ENCODE measurements at regions not wholly inside any gene's neighbourhood (a gene's known extent, or its start where the extent isn't known, plus 50 kb on each side); places are given as distances from the start of the nearest gene placed in this dataset.
"Not testable (repeated sequence)": the region's sequence is repeated elsewhere in the genome, so short reads cannot be mapped to it uniquely, and the experiment has no call there.

DNA sequence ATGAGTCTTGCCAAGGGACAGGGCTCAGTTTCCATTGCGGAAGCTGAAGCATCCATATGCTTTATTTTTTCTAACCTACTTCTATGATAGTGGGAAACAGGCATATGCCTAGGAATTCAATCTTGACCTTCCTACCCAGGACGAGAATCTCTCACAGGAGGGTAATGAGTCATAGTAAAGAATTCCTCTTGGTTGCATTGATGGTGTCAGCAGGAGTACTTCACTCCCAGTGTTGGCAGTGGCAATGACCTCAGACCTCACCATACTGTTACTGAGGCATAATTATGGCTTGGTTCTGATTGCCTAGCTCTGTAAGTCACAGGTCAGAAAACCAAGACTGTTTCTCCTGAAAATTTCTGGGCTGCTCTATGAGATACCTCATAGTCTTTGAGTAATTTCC lies 552.9 kb downstream of the ARL4A start:
- peak; percentile 20 for FAIRE-seq
- DNase-seq (ENCODE audit: insufficient read length, low spot score), result peak; percentile 69

DNA sequence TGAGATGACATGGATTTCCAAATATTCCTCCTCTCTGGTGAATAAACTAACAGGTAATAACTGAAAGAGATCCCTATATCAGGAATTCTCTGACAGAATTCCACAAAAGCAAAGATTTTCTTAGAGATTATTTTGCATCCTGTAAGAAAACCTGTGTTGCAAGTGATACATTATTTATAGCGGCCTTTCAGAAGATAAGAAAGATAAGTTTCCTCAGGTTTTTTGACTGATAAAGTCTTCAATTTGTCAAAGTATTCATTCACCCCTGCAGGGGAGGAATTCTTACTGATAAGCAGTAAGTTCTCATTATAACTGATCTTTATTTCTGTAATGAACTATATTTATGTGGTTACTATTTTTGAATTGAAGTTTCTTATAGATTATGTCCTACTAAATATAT lies 554.0 kb downstream of the ARL4A start:
- DNase-seq (ENCODE audit: insufficient read length, low spot score) (no peak), FAIRE-seq (no peak)

GRCh38 chr7:13257661-13258060 lies 570.2 kb downstream of the ARL4A start:
- DNase-seq (ENCODE audit: insufficient read length, low spot score), result no peak
- FAIRE-seq, result no peak

GRCh38 chr7:13258386-13258785 lies 571.0 kb downstream of the ARL4A start:
- DNase-seq (ENCODE audit: insufficient read length, low spot score) (no peak), FAIRE-seq (no peak)

DNA sequence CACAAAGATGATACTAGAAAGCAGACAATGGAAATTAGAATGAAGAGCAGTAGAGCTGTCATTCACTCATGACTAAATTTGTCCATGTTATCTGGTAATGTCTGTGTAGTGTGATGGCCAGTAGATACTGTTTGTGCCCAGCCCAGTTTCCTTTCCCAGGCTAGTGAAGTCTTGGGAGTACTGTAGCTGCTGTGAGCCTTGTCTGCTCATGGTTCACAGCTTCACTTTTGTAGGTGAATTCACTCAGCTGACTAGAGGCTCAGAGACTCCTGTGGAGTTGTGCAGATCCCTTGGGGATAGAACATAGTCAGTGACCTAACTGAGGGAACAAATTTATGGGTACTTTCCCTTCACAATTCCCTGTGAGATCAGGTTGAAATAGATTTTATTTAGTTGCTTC lies 572.5 kb downstream of the ARL4A start:
- no peak for DNase-seq (ENCODE audit: insufficient read length, low spot score)
- no peak for FAIRE-seq

GRCh38 chr7:13262929-13263530 lies 575.6 kb downstream of the ARL4A start:
- FAIRE-seq (no peak), DNase-seq (ENCODE audit: insufficient read length, low spot score) (peak; percentile 25)

- FAIRE-seq, result no peak
- DNase-seq (ENCODE audit: insufficient read length, low spot score), result no peak
Measured at GRCh38 chr7:13265271-13265670, 577.8 kb downstream of the ARL4A start.

DNA sequence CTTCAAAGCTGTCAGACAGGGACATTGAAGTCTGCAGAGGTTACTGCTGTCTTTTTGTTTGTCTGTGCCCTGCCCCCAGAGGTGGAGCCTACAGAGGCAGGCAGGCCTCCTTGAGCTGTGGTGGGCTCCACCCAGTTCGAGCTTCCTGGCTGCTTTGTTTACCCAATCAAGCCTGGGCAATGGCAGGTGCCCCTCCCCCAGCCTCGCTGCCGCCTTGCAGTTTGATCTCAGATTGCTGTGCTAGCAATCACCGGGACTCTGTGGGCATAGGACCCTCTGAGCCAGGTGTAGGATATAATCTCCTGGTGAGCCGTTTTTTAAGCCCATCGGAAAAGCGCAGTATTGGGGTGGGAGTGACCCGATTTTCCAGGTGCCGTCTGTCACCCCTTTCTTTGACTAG lies 586.8 kb downstream of the ARL4A start:
- FAIRE-seq; DNase-seq (ENCODE audit: insufficient read length, low spot score): not testable (repeated sequence)

- FAIRE-seq (no peak), DNase-seq (ENCODE audit: insufficient read length, low spot score) (no peak)
Measured at GRCh38 chr7:13276977-13277376, 589.5 kb downstream of the ARL4A start.

DNA sequence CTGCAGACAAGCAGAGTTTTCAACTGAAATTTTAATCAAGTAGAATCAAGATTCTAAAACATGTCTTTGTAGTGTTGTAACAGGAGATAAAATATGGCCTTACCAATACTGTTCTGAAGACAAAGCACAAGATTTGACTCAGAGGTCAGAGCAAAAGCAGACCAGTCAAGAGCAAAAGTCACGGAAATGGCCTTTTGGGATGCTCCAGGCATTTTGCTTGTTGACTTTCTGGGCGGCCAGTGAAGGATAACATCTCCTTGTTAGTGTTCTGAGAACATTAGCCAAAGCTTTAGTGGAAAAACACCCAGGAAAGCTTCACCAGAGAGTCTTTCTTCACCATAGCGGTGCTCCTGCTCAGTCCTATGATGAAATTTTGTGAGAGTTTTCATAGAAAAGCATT lies 590.6 kb downstream of the ARL4A start:
- FAIRE-seq (no peak), DNase-seq (ENCODE audit: insufficient read length, low spot score) (no peak)

DNA sequence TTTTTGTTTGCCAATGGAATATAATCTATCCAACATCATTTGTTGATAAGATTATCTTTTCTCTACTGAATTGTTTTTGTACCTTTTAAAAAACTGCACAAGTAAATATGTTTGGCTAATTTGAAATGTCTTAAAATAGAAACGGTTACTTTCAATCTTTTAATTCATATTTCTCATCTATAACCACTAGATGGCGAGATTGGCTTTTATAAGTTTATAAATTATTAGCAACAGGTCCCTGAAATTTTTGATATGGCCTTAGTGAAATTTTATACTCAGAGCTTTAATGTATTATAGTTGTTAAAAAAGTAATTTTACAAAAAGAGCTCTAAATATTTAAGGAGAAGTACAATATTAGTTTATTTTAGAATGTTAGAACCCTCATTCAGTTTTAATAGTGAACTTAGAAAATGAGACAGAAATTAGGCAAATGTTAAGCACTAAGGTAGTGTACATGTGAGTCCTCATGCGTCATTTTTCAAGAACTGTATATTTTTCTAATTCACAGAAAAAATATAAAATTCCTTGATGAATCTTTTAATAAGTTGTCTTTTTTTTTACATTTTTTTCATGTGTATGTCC lies 592.5 kb downstream of the ARL4A start:
- no peak for FAIRE-seq
- no peak for DNase-seq (ENCODE audit: insufficient read length, low spot score)

- FAIRE-seq (no peak), DNase-seq (ENCODE audit: insufficient read length, low spot score) (no peak)
Measured at GRCh38 chr7:13282377-13282980, 595.0 kb downstream of the ARL4A start.

DNA sequence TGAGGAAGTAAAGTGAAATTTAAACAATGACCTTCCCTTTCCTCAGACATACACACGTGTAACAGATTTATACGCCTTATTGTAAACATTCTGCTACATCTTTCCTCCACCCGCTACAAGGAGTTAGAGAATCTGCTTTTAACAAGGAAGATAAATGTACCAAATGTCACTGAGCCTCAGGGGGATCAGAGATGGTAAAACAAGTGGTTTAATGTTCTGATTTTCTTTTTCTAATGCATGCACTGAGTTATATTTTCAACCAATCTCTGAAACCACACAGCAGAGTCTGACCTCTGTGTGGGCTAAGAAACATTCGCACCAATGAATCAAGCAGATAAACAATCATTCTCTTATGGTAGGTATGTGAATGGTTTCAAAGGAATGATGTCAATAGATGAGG lies 599.5 kb downstream of the ARL4A start:
- DNase-seq (ENCODE audit: insufficient read length, low spot score), result no peak
- no peak for FAIRE-seq

- no peak for DNase-seq (ENCODE audit: insufficient read length, low spot score)
- no peak for FAIRE-seq
Measured at GRCh38 chr7:13288516-13288915, 601.1 kb downstream of the ARL4A start.

GRCh38 chr7:13290975-13291374 lies 603.5 kb downstream of the ARL4A start:
- FAIRE-seq (no peak), DNase-seq (ENCODE audit: insufficient read length, low spot score) (no peak)

DNA sequence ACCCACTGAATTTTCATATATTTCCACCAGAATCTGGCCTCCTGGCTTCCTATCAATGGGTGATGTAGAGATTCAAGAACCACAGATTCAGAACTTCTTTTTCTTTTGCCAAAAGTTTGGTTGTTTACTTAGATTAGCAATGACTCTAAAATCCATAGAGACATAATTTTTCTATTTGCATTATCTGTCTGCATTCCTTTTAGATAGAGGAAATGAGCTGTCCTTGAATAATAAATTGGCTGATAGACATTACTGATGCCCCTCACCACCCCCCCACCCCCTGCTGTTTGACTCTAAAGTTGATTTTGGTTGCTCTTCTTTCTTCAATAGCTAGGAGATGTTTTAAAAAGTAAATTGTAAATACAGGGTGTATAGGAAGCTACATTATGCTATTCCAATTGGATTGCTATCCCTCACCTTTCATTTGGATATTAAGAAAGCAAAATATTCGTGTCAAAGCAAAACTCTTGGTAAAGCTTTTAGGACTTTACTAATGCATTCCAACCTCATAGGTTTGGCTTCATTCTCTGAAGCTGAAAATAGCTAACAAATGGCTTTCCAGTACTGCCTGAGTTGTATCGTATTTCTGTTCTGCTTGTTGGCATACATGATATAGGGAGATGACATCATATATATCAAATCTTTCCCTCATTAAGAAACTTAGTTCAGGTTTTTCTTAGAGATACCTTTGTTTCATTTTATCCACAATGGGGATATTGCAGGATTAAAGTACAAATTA lies 606.0 kb downstream of the ARL4A start:
- FAIRE-seq (no peak), DNase-seq (ENCODE audit: insufficient read length, low spot score) (no peak)

DNA sequence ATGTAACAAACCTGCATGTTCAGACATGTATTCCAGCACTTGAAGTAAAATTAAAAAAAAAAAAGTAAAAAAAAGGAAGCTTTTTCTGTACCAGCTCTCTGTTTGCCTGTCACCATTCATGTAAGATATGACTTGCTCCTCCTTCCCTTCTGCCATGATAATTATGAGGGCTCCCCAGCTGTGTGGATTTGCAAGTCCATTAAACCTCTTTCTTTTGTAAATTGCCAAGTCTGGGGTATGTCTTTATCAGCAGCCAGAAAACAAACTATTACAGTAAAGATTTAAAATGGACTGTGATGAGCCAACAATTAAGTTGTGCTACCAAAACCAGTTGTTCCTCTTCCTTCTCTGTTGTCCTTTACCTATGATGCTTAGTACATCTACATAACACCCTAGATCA lies 619.6 kb downstream of the ARL4A start:
- DNase-seq (ENCODE audit: insufficient read length, low spot score) (no peak), FAIRE-seq (no peak)

DNA sequence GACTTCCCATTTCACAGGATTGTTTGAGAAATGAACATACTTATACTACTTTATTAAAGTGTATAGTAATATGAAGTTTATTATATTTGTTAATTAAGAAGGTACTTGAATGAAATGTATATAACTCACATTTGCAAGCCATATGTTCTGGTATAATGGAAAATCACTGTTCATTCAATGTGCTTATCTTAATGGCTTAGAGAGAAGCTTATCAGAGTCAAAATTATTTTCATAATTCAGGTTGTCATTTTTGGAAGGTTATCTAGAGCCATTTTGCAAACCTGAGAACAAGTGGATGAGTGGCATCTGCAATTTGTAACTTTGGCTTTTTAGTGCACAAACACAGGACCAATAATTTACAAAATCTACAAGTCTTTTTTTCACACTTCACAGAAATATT lies 621.0 kb downstream of the ARL4A start:
- FAIRE-seq (no peak), DNase-seq (ENCODE audit: insufficient read length, low spot score) (no peak)

- DNase-seq (ENCODE audit: insufficient read length, low spot score), result no peak
Measured at GRCh38 chr7:13309535-13309934, 622.1 kb downstream of the ARL4A start.

GRCh38 chr7:13312307-13312706 lies 624.9 kb downstream of the ARL4A start:
- FAIRE-seq, result no peak
- DNase-seq (ENCODE audit: insufficient read length, low spot score), result no peak

More at GRCh38 chr7:13309535-13309934, 622.1 kb downstream of the ARL4A start:
- FAIRE-seq, result no peak

- DNase-seq (ENCODE audit: insufficient read length, low spot score) (no peak), FAIRE-seq (no peak)
Measured at GRCh38 chr7:13320333-13320732, 632.9 kb downstream of the ARL4A start.

- no peak for DNase-seq (ENCODE audit: insufficient read length, low spot score)
- no peak for FAIRE-seq
Measured at GRCh38 chr7:13321316-13321715, 633.9 kb downstream of the ARL4A start.

All from HTR-8/SVneo (cell line).